ENCODE measurements at regions not wholly inside any gene's neighbourhood (a gene's known extent, or its start where the extent isn't known, plus 50 kb on each side); places are given as distances from the start of the nearest gene placed in this dataset.

GRCh38 chr3:163622384-163622783, 1455.9 kb downstream of the SI start:
- Histone ChIP-seq H3K4me3 (no peak overlapping the region), H3K9me3 (no peaks in the 10 kb centered on the region), H3K27me3 (no peaks in the 10 kb centered on the region), H3K4me1 (no peaks in the 10 kb centered on the region), H3K27ac (no peak overlapping the region), H3K36me3 (no peaks in the 10 kb centered on the region)
- intact Hi-C loops (cut with DNase I) = no loop called here
- DNase-seq = no peak
- WGBS, 2 donors = 64 to 70% methylated on average over 3 of the region's 3 CpGs
- TF ChIP-seq POLR2A (IDR thresholded peaks at IDR 0.05) = no peak
- TF ChIP-seq POLR2AphosphoS5 (IDR thresholded peaks at IDR 0.05) = no peak
- no peak for TF ChIP-seq CTCF (IDR thresholded peaks at IDR 0.05)
- no peak for TF ChIP-seq EP300 (IDR thresholded peaks at IDR 0.05)

- Histone ChIP-seq H3K4me3 (no peak overlapping the region), H3K4me1 (no peaks in the 10 kb centered on the region), H3K27me3 (no peaks in the 10 kb centered on the region), H3K36me3 (no peaks in the 10 kb centered on the region), H3K9me3 (no peaks in the 10 kb centered on the region), H3K27ac (no peak overlapping the region)
- intact Hi-C loops (cut with DNase I) = no loop called here
- TF ChIP-seq POLR2A (IDR thresholded peaks at IDR 0.05) = no peak
- no peak for TF ChIP-seq POLR2AphosphoS5 (IDR thresholded peaks at IDR 0.05)
- no peak for TF ChIP-seq CTCF (IDR thresholded peaks at IDR 0.05)
- TF ChIP-seq EP300 (IDR thresholded peaks at IDR 0.05) = no peak
- DNase-seq = no peak
These were observed 1463.4 kb downstream of the SI start for GRCh38 chr3:163614886-163615285.

- Histone ChIP-seq H3K9me3 (no peaks in the 10 kb centered on the region), H3K4me1 (no peaks in the 10 kb centered on the region), H3K4me3 (no peak overlapping the region), H3K27me3 (no peaks in the 10 kb centered on the region), H3K27ac (no peak overlapping the region), H3K36me3 (no peaks in the 10 kb centered on the region)
- no peak for TF ChIP-seq EP300 (IDR thresholded peaks at IDR 0.05)
- TF ChIP-seq CTCF (IDR thresholded peaks at IDR 0.05) = no peak
- no peak for TF ChIP-seq POLR2AphosphoS5 (IDR thresholded peaks at IDR 0.05)
- TF ChIP-seq POLR2A (IDR thresholded peaks at IDR 0.05) = no peak
- intact Hi-C loops (cut with DNase I) = no loop called here
- DNase-seq = no peak
- 80 to 82% methylated on average over 1 of the region's 1 CpG for WGBS, 2 donors
These were observed 1472.4 kb downstream of the SI start for GRCh38 chr3:163605915-163606314.

- H3K27ac ChIP-seq = no peak overlapping the region
- intact Hi-C loops (cut with DNase I) = no loop called here
- 81 to 93% methylated on average over 1 of the region's 1 CpG for WGBS, 2 donors
- TF ChIP-seq POLR2AphosphoS5 (IDR thresholded peaks at IDR 0.05) (no peak), EP300 (IDR thresholded peaks at IDR 0.05) (no peak), CTCF (IDR thresholded peaks at IDR 0.05) (no peak), POLR2A (IDR thresholded peaks at IDR 0.05) (no peak)
- H3K27me3 ChIP-seq = no peaks in the 10 kb centered on the region
- DNase-seq = no peak
- H3K4me1 ChIP-seq = no peaks in the 10 kb centered on the region
- no peaks in the 10 kb centered on the region for H3K36me3 ChIP-seq
- no peaks in the 10 kb centered on the region for H3K9me3 ChIP-seq
- no peak overlapping the region for H3K4me3 ChIP-seq
These were observed 1476.9 kb downstream of the SI start for GRCh38 chr3:163601426-163601825.

GRCh38 chr3:163587342-163587741, 1491.0 kb downstream of the SI start:
- intact Hi-C loops (cut with DNase I) = no loop called here
- Histone ChIP-seq H3K9me3 (peaks cover 0 to 4% (median 0%) of the 10 kb centered on the region in 4 donors), H3K4me1 (no peaks in the 10 kb centered on the region), H3K4me3 (no peak overlapping the region), H3K27me3 (no peaks in the 10 kb centered on the region), H3K27ac (no peak overlapping the region), H3K36me3 (no peaks in the 10 kb centered on the region)
- 92 to 93% methylated on average over 2 of the region's 2 CpGs for WGBS, 2 donors
- TF ChIP-seq CTCF (IDR thresholded peaks at IDR 0.05) (no peak), POLR2AphosphoS5 (IDR thresholded peaks at IDR 0.05) (no peak), EP300 (IDR thresholded peaks at IDR 0.05) (no peak)
- no peak for DNase-seq
